HG03196 (cell line): ENCODE measurements at regions not wholly inside any gene's neighbourhood (a gene's known extent, or its start where the extent isn't known, plus 50 kb on each side); places are given as distances from the start of the nearest gene placed in this dataset.
A peak's percentile ranks its signal among the peaks of the same experiment; 100 is the strongest.
"Not testable (repeated sequence)": the region's sequence is repeated elsewhere in the genome, so short reads cannot be mapped to it uniquely, and the experiment has no call there.

Experiments
- ATAC-seq: cut with Tn5 transposase; IDR thresholded peaks from one replicate; pipeline ENCODE4 v1.9.1; 2021; ENCODE audit not compliant: unreplicated experiment

DNA sequence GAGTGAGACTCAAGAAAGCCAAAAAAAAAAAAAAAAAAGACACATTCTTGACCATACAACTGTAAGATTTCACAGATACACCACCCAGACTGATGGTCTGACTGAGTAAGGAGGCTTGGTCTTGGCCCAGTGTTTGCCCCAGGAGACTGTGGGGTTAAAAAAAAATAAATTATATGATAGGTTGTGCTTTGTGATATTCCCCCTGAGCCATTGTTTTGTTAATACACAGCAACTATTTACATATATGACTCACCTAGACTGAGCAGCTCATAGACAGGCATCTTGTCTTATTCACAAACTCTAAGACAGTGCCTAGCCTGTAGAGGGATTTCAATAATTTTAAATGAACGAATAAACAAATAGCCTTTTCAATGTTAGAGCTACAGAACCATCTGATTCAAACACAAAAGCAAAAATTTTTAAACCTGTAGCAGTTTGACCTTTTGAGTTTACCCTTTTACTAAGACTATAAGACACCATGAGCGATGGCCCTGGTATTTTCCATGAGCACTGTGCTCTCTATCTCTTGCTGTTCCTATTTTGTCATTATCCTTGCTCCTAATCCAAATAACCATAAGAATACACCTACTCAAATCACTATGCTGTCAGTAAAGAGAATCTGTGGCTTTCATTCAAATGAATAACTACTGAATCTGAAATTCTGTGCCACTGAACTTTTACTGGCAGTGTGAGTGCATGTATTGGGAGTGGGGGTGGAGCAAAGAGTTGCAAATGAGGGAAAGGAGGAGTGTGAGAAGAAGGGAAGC lies 199.4 kb upstream of the PTBP2 start:
- ATAC-seq, result no peak

DNA sequence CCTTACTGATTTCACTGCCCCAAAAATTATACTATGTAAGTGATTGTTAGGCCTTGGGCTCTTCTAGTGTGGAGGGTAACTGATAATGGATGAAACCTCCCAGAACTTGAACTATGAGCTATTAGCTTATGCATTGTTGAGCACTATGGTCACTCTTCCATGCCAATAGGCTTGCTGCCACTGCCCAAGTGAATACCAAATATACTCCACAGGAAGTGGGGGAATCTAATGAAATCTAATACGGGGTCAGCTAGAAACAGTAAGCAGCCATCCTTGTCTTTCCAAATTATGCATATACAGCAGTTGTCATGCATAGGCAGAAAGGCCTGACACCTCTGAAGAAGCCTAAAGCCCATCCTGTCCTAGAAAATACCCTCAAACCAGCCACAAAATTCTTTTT lies 198.7 kb upstream of the PTBP2 start:
- peak; percentile 72 for ATAC-seq

DNA sequence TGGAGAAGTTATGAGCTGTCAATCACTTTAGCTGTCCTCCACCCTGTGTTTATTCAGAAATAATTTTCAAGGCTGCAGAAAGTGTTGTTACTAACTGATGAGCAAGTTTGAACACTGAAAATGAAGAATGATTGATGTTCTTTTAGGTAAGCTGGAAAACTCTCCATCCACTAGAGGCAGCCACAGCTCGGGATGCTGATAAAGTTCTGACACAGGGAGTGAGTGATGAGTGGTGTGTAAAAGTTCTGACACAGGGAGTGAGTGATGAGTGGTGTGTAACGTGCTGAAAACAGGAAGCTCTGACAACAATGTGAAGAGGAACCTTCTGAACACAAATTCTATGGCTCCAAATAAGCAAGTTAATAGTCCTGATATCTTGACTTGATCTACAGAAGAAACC lies 197.5 kb upstream of the PTBP2 start:
- ATAC-seq, result no peak

DNA sequence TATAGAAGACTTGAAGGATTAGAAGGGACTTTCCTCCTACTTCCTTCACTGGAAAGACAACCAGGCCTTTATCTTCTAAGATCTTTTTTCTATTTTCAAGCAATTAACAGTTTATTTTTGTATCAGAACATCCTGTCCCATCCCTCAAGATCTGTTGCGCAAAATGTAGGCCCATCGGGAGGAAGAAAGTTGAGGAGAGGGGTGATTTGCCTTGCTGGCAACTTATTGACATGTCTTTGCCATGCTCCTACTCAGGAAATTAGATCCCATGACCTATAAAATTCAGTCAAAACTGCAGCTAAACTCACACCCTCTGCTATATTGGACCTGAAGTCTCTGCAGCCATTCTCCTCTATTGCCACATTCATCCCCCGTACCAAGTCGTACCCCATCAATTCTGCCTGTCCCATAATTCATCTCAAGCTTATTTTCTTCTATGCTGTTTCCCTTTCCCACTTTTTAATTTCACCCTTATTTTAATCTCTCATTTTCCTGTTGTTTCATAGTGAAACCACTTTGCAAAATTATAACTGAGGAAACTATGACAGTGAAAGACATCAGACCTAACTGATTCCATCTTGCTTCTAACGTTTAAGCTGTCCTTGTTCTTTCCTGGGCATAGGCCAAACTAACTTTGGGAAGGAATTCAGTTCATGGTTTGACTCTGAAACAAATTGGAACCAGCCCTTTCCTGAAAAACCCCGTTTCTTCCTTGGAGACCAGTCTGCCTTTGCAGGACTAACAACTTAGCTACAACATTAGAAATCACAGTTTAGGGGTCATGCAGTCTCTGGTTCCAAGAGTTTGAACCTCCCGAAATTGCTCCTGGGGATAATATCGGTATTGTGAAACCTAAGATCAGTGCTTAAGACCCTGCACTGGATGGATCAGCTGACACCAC lies 195.7 kb upstream of the PTBP2 start:
- ATAC-seq, result no peak

DNA sequence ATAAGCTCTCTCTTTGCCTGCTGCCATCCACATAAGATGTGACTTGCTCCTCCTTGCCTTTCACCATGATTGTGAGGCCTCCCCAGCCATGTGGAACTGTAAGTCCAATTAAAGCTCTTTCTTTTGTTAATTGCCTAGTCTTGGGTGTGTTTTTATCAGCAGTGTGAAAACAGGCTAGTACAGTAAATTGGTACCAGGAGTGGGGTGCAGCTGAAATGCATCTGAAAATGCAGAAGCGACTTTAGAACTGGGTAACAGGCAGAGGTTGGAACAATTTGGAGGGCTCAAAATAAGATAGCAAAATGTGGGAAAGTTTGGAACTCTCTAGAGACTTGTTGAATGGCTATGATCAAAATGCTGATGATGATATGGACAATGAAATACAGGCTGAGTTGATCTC lies 192.9 kb upstream of the PTBP2 start:
- ATAC-seq, result not testable (repeated sequence)

DNA sequence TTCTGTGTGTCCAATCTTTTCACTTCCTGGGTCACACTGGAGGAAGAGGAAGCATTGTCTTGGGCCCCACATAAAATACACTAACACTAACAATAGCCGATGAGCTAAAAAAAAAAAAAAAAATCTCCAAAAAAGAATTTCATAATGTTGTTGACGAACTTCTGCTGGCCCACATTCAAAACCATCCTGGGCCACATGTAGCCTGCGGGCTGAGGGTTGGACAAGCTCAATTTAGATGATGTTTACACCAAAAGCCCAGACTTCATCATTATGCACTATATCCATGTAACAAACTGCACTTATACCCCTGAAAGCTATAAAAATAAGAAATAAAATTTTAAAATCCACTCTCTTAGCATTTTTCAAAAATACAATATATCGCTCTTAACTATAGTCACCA lies 187.8 kb upstream of the PTBP2 start:
- no peak for ATAC-seq

DNA sequence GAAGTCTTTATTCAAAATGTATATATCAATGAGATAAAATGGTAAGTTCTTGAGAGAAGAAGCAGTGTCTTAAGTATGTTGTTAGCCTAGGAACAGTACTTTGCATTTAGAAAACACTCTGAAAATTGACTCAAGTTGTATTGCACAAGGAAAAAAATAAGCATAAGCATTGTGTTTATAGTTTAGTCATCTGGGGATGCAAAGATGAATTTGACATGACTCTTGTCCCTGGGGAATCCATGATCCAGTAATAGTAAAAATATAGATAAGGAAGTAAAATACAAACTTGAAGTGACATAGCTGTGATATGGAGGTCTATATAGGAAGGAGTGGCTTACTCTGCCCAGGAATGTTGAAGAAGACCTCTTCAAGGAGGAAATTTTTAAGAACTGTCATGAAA lies 185.0 kb upstream of the PTBP2 start:
- no peak for ATAC-seq

DNA sequence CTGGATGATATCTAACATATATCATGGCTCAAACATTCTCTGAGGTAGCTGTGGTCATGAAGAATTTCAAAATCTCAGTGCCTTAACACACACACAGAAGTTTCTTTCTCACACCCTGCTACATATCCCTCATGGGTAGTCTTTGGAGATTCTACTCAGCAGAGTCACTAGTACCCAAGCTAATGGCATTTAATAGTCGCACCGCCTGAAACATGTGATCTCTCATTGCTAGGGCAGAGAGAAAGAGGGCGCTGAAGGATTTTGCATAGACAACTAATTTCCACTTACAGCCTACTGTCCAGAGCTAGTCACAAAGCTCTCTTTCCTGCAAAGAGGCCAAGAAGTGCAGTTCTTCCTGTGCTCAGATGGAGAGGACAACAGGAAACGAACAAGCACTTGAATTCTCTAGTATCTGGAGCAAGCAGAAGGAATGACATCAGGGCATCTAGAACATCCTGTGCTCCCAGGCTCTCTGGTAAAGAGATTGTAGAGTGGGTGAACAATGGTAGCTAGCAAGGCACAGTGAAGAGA lies 183.4 kb upstream of the PTBP2 start:
- no peak for ATAC-seq

DNA sequence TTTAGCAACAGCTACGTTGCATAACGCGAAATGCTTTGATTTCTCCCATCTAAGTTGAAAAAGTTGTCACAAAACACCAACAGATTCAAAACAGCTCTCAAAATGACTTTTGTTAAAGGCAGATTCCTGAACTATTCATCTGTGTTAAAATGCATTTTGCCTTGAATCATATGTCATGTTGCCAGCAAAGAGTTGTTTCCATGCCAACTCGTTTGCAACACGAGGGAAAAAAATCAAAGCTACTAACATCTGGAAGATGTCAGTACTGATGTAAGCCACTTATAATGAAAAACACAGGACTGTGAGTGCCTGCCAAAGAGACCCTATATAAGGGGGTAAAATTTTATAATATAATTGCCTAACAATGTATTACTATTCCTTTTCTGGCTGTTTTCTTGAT lies 182.7 kb upstream of the PTBP2 start:
- ATAC-seq, result no peak

DNA sequence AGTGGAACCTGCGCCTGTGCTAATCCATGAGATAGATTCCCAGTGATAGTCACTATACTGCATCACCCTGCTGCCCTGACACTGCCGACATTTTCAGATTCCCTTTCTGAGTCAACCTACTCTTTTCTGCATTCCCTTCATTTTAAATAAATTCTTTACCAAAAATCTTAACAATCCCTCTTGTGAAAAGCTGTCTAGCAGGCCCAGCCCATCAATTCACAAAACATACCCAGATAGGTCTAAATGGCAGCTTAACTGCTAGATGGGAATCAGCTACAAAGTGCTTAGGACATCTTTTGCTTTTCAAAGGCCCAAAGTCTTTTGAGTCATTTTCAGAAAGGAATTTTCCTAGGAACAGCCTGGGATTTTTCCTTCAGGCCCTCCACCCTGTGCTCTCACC lies 180.1 kb upstream of the PTBP2 start:
- ATAC-seq, result no peak

DNA sequence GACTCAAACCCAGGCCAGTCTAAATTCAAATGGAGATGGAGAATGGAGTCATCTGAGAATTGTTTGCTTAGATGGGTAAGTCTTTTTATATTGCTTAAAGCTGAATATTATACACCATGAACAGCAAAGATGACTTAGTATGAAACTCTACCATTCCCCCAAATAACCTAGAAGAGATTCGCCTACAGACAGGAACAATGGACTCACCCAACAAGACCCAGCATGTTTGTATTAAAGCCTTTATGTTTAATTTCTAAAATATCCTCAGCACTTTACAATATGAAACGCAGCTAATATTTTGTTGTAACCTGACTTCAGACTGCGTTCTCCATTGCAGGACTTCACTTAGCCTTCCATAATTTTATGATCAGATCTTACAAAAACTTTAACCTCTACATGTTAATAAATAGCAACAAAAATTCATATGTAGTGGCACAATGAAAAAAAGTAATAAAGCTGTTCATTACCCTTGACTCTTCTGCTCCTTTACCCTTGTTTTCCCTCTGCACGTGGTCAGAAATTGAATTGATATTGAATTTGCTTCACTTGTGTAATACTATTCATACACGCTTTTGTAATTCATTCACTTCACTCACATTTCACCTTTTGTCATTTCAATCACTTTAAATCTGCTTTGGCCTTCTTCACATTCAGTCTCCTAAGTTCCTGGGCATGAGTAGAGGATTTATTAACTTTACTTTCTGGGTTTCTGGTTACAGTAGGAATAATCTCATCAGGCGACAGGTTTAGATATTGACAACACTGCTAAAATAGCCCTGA lies 177.3 kb upstream of the PTBP2 start:
- no peak for ATAC-seq

DNA sequence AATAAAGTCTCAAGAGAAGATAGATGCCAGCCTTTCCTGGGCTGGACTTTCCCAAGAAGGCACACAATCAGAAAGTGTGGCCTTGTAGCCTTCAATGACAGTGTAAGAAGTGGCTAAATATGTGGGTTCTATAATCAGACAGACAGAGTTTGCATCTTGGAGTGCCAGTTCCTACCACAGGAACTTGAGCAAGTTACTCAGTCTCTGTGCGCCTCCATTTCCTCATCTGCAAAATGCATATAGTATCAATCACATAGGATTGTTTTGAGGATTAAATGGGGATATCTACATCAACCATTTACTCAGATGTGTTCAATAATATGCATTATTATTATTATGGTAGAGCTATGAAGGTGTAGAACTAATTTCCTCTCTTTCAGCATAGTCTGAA lies 176.8 kb upstream of the PTBP2 start:
- no peak for ATAC-seq

DNA sequence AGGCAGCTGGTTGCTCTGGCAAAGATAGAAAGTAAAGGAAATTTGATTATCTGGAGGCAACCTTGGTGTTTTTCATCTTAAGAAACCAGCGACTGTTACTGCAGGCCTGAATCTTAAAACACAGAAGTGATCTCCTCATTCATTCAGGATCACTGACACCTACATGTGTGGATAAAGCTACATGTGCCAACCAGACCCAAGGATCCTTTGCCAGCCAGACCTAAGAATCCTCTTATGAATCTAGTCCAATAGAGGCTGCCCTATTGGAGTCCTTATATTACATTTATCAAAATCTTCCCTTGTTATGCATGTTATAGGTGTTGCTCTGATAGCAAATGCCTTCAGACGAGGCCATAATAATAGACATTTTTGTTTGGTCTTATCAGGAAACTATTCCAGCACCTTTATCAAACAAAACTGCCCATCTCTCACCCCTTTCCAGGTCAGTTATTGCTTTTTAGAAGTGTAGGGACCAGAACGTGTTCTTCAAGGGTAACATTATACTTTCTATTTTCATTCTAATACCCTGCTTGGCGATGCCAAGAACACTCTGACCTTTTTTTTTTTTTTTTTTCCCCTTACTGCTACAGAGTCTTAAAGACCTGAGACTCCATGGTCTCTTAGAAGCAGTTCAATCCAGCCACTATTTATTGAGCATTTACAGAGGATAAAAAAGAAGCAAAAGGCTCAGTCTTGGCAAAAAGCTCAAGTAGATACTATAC lies 175.5 kb upstream of the PTBP2 start:
- ATAC-seq, result no peak

DNA sequence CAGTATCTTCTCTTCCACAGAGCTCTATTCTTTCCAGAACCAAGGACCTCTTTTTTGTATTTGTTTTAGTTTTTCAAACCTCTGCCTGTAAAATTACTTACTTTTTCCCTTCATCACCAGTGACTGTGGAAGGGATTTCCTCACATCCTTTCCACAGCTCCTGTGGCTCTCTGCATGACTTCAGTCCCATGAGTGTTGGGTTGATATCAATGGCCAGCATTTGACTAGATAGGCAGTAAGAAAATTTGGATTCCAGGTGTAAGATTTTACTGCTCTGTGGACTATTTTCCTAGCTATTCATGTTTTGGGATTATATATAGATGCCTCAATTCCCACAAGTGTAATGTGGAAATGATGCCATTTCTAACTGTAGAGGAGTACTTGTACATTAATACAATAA lies 171.5 kb upstream of the PTBP2 start:
- no peak for ATAC-seq

DNA sequence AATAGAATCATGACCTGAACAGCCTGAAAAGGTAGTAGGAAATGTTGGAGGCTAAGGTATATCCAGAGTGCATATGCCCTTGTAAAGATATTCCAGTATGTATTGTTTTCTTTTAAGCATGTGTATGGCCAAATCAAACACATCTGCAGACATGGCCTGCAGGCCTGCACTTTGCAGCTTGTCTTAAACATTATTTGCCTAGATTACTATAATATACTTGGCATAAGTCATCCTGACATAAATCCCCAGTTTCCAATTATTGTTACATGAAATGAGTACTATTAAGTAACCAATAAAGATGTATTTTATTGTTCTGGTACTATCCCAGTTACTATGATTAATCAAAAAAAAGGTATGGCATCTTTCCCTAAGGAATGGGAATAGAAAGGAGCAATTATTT lies 169.1 kb upstream of the PTBP2 start:
- no peak for ATAC-seq

DNA sequence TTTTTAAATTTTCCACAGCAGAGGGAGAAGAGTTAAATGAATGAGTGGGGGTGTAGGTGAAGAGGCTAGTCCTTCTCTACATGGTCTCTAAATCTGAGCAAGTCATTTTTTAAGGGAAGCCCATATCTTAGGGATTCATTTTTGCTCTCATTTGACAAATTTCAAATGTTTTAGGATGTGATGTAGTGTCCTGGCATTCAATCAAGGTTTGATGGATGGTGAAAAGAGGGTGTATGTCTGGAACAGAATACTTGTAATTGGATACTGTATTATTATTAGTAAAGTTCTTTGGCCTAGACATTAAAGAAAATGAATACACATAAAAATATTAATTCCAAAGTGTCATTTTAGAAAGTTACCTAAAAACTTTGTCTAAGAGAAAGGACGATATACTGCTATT lies 167.8 kb upstream of the PTBP2 start:
- ATAC-seq, result no peak

DNA sequence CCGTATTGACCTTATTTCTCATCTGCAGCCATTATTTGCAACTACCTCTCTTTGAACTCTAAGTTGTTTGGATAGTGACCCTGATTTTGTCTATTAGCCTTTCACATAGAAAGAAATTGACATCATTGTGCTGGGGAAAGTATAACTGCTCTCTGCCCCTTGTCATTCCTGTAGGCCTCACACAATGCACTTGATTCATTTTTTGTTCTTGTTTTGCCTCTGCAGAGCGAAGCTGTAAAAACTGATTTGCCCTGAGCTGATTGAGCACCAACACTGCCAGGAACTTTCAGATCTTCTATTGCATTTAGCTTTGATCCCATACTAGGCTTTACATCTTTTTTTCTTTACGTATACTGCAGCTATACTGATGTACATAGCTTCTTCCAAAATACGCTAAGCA lies 167.2 kb upstream of the PTBP2 start:
- ATAC-seq, result no peak

DNA sequence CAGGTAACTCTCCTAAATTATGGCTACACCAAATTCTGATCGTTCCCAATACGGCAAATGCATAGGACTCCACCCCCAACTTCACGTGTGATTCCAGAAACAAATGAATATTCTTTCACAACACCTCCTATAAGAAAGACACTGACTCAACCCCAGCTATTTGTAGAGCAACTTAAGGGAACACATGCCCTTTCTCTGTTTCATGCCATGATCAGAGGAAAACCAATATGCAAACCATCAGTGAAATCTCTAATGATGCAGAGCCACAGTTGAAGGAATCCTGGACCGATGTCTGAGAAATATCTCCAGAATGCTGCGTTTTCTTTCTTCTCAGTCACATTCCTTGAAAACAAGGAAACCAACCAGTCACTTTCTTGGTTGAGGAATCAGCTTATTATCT lies 164.2 kb upstream of the PTBP2 start:
- no peak for ATAC-seq

DNA sequence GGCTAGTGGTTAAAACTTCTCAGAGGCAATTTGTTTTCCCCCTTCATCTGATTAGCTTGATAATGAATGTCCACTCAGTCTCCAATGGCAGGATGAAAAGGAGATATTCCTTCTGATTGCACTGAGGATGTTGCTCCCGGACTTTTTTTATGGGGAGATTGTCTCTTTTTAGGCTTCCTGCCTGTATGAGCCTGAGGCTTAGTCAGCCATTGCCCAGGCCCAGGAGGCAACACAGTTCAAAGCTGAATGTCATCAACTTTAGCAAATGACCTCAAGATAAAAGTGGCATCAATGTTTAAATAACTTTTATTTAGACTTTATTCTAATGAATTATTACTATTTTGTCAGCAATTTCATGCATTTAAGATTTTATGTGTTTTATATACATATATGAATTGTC lies 162.9 kb upstream of the PTBP2 start:
- no peak for ATAC-seq

DNA sequence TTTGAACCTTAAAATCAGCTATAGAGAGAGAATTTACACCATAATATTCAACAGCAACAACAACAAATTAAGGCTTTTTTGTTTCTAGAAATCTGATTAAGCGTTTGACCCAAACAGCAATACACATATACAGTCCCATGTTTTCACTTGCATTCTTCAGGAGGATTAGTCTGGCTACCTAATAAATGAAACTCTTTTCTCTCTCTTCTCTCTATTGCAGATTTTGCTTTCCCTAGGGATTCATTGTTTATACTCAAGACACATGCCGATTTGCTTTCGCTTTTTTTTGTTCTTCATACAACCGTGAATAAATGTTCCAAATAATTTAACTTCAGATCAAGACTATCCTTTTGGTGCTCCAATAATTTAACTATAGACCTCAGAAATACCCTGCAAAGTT lies 162.4 kb upstream of the PTBP2 start:
- no peak for ATAC-seq
